Stimulated activated CD4-positive, alpha-beta T cell treated with anti-CD3 and anti-CD28 coated beads, Interleukin-2, amount 100 ng/mL, for 24 hours (primary cell): ENCODE measurements at regions not wholly inside any gene's neighbourhood (a gene's known extent, or its start where the extent isn't known, plus 50 kb on each side); places are given as distances from the start of the nearest gene placed in this dataset.
A peak's percentile ranks its signal among the peaks of the same experiment; 100 is the strongest.

ENCODE experiments used
- DNase-seq, 2 donors: peaks; one replicate each; pipeline ENCODE4 v3.0.0-alpha.2; 2020

- no peak for DNase-seq
Measured at GRCh38 chr18:22355598-22355997, 62.1 kb downstream of the CTAGE1 start.

GRCh38 chr18:22355069-22355468 is 62.6 kb downstream of the CTAGE1 start:
- DNase-seq = no peak

GRCh38 chr18:22349966-22350365 is 67.7 kb downstream of the CTAGE1 start:
- DNase-seq = no peak

- no peak for DNase-seq
Measured at GRCh38 chr18:22349317-22349898, 68.3 kb downstream of the CTAGE1 start.

- no peak for DNase-seq
Measured at GRCh38 chr18:22348521-22349316, 69.0 kb downstream of the CTAGE1 start.

DNA sequence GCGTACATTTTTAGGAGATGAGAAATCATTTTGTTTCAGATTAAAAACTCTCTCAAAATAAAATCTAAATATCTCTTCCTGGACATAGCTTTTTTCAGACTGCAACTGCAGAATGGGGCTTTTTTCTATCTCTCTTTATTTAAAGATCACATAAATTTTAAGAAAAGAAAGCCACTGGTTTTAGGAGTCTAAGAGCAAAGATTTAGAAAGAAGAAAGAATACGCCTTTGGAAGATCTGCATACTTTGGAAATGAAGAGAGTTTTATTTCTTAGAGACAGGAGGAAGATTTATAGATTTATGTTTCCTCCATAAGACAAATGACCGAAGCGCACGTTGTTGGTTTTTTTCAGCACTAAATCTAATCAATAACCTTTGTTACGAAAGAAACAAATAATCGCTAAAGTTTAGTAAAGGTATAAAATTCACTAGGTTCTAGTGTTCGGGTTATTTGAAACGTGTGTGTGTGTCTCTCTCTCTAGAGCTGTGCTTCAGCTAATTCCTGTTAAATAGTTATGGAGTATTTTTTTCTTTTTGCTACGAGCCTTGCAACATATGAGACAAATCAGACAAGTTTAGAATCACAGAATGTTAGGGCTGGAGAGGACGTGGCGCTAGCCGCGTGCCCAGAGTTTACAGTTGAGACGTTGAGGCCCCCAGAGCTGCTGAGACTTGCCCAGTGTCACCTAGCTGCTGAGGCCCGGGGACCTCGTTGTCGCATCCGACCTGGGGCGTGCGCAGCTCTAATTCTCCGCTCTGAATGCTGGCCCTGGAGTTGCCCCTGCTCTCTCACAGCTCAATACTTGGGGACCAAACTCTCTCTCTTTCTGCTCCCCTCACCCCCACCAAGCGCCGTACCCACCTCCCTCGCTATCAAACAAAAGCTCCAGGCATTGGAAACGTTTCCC is 69.9 kb downstream of the CTAGE1 start:
- DNase-seq = peak in 1 of 2 donors; percentile 5

- DNase-seq = no peak
Measured at GRCh38 chr18:22346953-22347605, 70.6 kb downstream of the CTAGE1 start.

- no peak for DNase-seq
Measured at GRCh38 chr18:22346401-22346952, 71.2 kb downstream of the CTAGE1 start.

- no peak for DNase-seq
Measured at GRCh38 chr18:22345718-22346117, 72.0 kb downstream of the CTAGE1 start.

GRCh38 chr18:22344908-22345670 is 72.6 kb downstream of the CTAGE1 start:
- DNase-seq = no peak

- no peak for DNase-seq
Measured at GRCh38 chr18:22344445-22344844, 73.3 kb downstream of the CTAGE1 start.

DNA sequence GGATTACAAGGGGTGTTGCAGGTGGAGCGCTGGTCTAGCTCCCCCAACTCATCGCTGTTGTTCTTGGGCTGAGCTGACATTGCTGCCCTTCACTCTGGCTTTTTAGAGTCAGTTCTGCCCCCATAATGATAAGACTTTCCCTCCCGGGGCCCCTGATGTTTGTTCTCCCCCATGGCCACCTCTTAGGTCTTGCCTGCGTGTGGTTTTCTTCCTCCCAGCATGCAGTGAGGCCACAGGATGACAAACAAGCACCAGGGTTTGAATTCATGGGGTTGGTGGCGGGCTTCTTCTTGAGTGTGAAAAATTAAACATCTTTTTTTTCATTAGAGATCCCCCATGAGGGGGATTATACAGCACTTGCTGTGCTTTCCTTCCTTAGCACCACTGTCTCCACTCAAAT is 74.1 kb downstream of the CTAGE1 start:
- no peak for DNase-seq

- no peak for DNase-seq
Measured at GRCh38 chr18:22342625-22343024, 75.1 kb downstream of the CTAGE1 start.

- DNase-seq = no peak
Measured at GRCh38 chr18:22340331-22340730, 77.4 kb downstream of the CTAGE1 start.

- no peak for DNase-seq
Measured at GRCh38 chr18:22339913-22340312, 77.8 kb downstream of the CTAGE1 start.

GRCh38 chr18:22337833-22338232 is 79.9 kb downstream of the CTAGE1 start:
- DNase-seq = no peak

DNA sequence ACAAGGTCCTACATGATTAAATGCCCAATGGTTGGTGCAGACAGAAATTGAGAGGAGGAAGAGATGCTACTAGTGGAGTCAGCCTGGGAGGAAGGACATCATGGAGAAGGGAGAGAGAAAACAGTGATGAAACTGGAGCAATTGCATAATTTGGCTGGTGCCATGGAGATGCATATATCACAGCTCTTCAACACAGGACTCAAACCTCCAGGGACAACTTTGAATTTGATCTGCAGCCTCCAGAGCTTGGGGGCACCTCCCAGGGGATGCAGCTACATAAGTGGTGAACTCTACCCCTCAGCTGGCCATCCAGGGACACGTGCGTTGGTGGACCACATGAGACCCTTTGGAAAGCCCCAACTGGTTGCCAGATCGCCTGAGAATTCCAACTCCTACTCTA is 80.4 kb downstream of the CTAGE1 start:
- DNase-seq = no peak

DNA sequence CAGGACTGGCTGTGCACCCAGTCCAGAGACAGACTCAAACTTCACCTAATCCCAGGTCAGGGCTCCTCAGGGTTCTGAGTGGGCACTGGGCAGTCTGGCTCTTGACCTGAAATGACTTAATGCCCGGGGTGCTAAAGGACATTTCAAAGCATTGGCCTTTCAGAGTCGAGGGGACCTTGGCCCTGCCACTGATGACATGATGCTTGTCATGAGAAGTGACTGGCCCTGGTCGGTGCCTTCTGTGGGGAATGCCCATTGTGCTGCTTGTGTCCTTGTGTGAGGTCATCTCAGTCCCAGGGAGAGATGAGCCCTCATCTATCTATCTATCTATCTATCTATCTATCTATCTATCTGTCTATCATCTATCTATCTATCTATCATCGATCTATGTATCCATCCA is 81.3 kb downstream of the CTAGE1 start:
- DNase-seq = no peak

GRCh38 chr18:22335731-22336198 is 82.0 kb downstream of the CTAGE1 start:
- no peak for DNase-seq

- DNase-seq = no peak
Measured at GRCh38 chr18:22334567-22334966, 83.1 kb downstream of the CTAGE1 start.

DNA sequence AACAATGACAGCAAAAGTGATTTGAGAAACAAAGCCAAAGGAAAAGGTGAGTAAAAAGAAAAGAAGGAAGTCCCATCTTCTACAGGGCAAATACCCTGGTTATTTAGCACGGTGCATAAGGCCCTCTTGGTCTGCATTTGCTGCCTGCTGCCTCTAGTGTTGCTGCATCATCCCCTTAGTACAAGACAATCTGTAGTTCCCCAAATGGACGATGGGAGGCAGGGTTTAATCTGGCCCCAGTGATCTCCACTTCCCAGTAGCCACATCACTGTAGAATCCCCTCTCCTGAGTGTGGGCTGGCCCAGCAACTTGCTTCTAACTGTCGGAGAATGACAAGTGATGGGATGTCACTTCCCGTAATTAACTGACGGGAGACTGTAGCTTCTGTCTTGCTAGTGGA is 85.1 kb downstream of the CTAGE1 start:
- no peak for DNase-seq

GRCh38 chr18:22330508-22330907 is 87.2 kb downstream of the CTAGE1 start:
- no peak for DNase-seq
